GM13977 (cell line): ENCODE measurements at regions not wholly inside any gene's neighbourhood (a gene's known extent, or its start where the extent isn't known, plus 50 kb on each side); places are given as distances from the start of the nearest gene placed in this dataset.

Source experiments
- DNase-seq: peaks from one replicate; pipeline ENCODE4 v3.0.0; 2012; ENCODE audit warnings: low spot score
- CTCF ChIP-seq: IDR thresholded peaks from 2 replicates; pipeline ENCODE4 v1.5.1; 2012; ENCODE audit warnings: mild to moderate bottlenecking, control low read depth; ENCODE audit not compliant: insufficient read depth; ENCODE audit errors: extremely low read depth, missing control alignments
- in situ Hi-C: fragments of 300-500 bp; cut with MboI; formaldehyde crosslinking; loops from one replicate; pipeline ENCODE4 v1.12.0; 2022; ENCODE audit warnings: low sequenced_read_pairs, low pct_unique_long_range_greater_than_20kb, mixed read lengths, inconsistent platforms; ENCODE audit not compliant: unreplicated experiment

- no peak for DNase-seq
- no peak for TF ChIP-seq CTCF
- in situ Hi-C loops = no loop called here
Measured at GRCh38 chr5:173412566-173412965, 84.4 kb upstream of the STC2 start.

- DNase-seq = no peak
- no peak for TF ChIP-seq CTCF
- in situ Hi-C loops = no loop called here
Measured at GRCh38 chr5:173411791-173412555, 83.8 kb upstream of the STC2 start.

- TF ChIP-seq CTCF = no peak
- DNase-seq = no peak
- in situ Hi-C loops = no loop called here
Measured at GRCh38 chr5:173410459-173411233, 82.4 kb upstream of the STC2 start.

- DNase-seq = no peak
- in situ Hi-C loops = no loop called here
- no peak for TF ChIP-seq CTCF
Measured at GRCh38 chr5:173408946-173409345, 80.7 kb upstream of the STC2 start.

GRCh38 chr5:173399851-173400250 lies 71.6 kb upstream of the STC2 start:
- TF ChIP-seq CTCF = no peak
- in situ Hi-C loops = no loop called here
- no peak for DNase-seq

GRCh38 chr5:173397516-173397915 lies 69.3 kb upstream of the STC2 start:
- TF ChIP-seq CTCF = no peak
- in situ Hi-C loops = no loop called here
- DNase-seq = no peak
